ENCODE measurements at regions not wholly inside any gene's neighbourhood (a gene's known extent, or its start where the extent isn't known, plus 50 kb on each side); places are given as distances from the start of the nearest gene placed in this dataset.

GRCh38 chr9:107994648-107995047 lies 505.1 kb upstream of the KLF4 start:
- TF ChIP-seq, protein P1, sequence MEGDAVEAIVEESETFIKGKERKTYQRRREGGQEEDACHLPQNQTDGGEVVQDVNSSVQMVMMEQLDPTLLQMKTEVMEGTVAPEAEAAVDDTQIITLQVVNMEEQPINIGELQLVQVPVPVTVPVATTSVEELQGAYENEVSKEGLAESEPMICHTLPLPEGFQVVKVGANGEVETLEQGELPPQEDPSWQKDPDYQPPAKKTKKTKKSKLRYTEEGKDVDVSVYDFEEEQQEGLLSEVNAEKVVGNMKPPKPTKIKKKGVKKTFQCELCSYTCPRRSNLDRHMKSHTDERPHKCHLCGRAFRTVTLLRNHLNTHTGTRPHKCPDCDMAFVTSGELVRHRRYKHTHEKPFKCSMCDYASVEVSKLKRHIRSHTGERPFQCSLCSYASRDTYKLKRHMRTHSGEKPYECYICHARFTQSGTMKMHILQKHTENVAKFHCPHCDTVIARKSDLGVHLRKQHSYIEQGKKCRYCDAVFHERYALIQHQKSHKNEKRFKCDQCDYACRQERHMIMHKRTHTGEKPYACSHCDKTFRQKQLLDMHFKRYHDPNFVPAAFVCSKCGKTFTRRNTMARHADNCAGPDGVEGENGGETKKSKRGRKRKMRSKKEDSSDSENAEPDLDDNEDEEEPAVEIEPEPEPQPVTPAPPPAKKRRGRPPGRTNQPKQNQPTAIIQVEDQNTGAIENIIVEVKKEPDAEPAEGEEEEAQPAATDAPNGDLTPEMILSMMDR (IDR thresholded peaks at IDR 0.05) = no peak
- TF ChIP-seq EP300 (IDR thresholded peaks at IDR 0.05) = no peak
- TF ChIP-seq POLR2AphosphoS5 (IDR thresholded peaks at IDR 0.05) = no peak
